ENCODE measurements at regions not wholly inside any gene's neighbourhood (a gene's known extent, or its start where the extent isn't known, plus 50 kb on each side); places are given as distances from the start of the nearest gene placed in this dataset.
"Not testable (repeated sequence)": the region's sequence is repeated elsewhere in the genome, so short reads cannot be mapped to it uniquely, and the experiment has no call there.

DNA sequence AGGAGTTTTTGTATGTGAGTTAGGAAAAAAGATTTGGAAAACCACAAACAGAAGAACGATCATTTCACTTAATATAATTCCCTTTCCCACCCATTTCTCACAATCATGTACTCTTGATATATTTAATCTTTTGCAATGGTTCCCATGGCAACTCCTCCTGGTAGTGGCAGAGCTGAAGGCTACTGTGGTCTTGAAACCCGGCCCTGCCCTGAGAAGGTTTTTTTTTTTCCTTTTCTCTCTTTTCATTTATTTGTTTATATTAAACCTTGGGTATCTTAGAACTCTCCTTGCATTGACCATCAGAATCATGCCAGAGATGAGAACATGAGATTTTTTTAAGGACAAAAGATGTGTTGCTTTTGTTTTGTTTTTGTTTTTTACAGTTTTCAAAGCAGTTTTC, 566.1 kb upstream of the NRP1 start:
- DNase-seq (ENCODE audit: low read depth, low spot score): no peak

DNA sequence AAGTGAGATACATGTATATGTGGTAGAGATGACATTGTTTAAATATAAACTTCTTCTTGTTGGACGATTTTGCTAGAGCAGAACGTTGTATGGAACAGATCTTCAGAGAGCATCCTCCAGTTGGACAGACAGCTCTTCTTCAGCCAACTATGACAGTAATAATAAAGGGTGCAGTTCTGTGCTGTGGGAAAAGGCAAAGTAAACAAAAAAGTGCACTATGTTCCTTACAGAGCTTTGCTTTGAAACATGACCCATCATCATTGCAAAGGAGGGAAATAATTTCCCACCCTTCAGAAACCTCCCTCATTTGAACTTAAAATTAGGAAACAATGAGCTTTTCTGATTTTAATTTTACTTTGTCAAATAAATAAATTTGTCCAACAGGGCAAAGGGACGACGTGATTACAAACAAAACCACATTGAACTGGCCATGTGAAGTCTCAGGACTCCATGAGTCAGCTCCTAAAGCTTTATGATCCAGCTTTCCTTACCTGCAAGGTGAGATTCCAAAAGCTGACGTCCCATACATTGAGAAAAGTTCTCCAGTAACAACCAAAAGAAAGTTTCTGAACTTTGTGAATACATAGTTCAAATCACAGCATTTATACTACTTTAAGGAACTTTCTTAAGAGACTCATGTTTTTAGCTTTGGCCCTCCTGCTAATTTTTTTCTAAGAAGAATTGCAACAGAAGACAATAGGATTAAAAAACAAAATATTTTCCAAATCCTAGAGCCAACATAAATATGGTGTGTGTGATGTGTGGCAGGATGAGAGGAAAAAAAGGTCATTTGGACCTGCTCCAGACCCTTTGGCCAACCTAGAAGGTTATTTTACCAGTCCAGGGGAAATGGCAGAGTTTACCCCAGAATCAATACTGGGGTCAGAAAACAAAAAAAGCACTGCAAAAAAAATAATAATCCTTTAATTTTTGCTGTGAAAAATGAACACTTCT, 565.4 kb upstream of the NRP1 start:
- DNase-seq (ENCODE audit: low read depth, low spot score): no peak

DNA sequence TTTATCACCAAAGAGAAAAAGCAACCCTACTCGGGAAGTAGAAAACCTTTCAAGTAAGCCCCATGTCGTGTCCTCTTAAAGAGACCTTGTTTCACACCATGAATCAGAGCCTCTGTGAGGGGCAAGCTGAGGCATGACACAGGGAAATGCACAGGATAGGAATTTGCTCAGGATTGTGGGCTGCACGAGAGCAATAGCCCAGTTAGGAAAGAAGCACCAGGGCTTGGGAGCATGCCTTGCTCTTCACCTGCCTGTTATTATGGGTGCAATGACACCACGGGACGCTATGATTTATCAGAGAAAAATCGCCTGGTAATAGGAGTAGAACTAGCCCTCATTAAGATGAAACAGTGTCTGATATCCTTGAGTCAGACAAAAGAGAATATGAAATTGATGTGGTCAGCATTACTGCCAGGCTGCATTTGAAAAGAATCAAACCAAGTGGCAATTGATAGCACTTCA, 562.9 kb upstream of the NRP1 start:
- DNase-seq (ENCODE audit: low read depth, low spot score): no peak

DNA sequence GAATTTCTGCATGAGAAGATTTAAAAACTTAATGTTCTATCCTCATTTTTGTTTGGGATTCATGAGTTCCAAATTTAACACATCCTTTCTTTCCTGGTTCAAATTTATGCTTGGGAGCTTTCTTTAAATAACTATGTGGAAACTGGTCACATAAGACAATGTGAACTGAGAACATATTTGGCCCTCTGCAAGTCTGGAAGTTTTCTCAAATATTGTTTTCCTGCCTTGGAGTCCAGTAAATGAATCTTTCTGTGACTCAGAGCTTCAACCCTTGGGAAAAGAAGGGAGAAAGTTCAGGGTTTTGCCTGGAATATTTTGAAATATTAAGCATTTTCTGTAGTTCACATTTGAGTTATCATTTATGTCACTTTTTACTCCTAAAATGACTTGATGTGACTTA, 559.0 kb upstream of the NRP1 start:
- DNase-seq (ENCODE audit: low read depth, low spot score): no peak

DNA sequence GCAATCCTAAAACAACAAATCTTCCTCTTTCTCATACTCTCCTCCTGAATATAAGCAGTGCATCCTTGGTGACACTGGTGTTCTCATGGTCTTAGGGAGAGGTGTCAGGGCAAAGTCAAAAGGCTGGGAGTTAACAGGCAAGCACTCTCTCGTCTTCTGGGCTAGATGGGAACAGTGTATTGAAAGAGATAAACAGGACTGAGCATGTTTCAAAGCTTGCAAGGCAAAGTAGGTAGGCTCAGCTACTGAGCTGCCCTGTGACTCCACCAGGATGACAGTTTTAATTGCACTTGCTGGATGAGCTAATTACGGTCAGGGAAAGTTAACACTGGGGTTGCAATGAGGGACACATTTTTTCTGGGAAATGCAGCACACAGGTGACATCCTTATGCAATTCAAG, 554.9 kb upstream of the NRP1 start:
- DNase-seq (ENCODE audit: low read depth, low spot score): no peak

DNA sequence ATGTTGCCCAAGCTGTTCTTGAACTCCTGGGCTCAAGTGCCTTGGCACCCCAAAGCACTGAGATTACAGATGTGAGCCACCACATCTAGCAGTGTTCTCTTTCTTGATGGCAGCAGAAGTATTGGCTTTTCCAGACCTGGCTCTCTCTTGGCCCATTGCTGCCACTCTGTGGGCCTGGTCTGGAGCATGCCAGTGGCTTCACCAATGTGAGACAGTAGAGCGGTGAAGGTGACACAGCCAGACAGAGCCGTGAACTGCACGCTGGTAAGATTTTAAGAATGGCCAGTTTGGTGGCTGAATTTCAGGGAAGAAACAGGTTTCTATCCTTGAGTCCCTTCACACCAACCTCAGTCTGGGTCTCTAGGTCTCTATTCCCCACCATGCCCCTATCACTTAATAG, 552.7 kb upstream of the NRP1 start:
- no peak for DNase-seq (ENCODE audit: low read depth, low spot score)

DNA sequence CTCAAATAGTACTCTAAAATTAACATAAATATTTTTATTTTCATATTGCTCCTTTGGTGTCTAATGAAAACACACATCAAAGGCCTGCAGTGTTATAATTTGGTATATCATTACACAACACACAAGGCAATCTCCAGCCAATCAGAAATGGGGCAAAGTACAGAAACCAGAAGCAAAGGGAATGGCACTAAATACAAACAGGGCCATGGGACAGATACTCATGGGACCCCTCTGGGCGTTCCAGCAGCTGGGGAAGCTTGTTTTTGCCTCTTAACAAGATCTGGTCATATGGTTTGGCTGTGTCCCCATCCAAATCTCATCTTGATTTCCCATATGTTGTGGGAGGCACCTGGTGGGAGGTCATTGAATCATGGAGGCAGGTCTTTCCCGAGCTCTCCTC, 551.8 kb upstream of the NRP1 start:
- DNase-seq (ENCODE audit: low read depth, low spot score): no peak

DNA sequence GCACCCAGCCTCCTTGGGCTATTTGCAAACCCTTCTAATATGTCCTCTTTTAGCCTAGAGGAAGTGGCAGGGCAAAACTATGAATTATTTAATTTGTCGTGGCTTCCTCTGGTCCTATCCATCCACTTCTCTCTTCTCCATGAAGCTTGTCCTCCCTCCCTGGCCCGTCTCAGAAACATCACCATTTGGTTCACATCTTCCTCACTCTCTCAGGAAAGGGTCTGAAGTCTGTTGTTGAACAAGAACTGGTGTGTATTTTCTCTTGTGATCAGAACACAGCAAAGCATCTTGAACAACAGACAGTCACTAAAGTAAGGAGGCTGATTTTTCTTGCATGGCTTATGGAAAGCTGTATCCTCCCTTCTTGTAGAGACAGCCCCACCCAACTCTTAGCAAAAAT, 550.1 kb upstream of the NRP1 start:
- no peak for DNase-seq (ENCODE audit: low read depth, low spot score)

DNA sequence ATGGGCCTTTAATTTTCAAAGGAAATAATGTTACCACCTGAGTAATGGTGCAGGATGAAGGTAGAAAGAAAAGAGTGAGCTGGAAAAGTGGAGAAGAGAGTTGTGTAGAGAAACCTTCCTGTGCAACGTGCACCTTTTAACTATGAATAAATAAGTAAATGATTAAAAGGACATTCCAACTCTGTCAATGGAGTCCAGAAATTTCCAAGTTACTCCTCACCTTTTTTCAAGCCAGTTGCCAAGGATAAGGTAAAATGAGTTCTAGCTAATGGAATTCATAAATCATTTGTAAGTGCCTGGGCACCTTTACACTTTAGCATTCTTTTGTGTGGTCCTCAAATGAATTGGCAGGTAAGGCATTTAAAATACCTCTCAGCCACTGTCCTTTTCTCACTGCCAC, 549.4 kb upstream of the NRP1 start:
- DNase-seq (ENCODE audit: low read depth, low spot score): no peak

DNA sequence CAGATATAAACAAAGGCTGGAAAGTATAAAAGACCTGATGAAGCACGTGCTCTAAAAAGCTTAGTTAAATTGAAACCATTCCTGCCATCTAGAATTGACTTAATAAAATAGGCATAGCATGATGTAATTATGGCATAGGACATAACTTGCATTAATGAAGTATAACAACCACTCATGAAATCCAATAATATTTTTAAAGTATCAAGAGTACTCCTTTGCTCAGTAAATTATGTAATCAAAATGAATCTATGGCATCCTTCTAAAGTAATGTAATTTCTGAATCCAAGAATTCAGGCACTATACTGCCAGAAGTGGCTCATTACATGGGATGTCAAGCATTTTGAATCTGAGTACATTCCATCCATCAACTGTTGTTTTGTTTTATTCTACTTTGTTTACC, 548.5 kb upstream of the NRP1 start:
- no peak for DNase-seq (ENCODE audit: low read depth, low spot score)

DNA sequence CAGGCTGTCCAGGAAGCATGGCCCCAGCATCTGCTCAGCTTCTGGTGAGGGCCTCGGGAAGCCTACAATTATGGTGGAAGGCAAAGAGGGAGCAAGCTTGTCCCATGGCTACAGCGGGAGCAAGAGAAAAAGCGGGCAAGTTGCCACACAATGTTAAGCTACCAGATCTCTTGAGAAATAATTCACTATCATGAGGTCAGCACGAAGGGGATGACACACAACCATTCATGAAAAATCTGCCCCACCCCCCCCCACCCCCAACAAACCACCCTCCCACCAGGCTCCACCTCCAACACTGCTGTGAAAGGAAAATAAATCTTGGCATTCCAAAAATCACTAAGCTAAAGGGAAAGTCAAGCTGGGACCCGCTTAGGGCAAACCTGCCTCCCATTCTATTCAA, 545.8 kb upstream of the NRP1 start:
- no peak for DNase-seq (ENCODE audit: low read depth, low spot score)

DNA sequence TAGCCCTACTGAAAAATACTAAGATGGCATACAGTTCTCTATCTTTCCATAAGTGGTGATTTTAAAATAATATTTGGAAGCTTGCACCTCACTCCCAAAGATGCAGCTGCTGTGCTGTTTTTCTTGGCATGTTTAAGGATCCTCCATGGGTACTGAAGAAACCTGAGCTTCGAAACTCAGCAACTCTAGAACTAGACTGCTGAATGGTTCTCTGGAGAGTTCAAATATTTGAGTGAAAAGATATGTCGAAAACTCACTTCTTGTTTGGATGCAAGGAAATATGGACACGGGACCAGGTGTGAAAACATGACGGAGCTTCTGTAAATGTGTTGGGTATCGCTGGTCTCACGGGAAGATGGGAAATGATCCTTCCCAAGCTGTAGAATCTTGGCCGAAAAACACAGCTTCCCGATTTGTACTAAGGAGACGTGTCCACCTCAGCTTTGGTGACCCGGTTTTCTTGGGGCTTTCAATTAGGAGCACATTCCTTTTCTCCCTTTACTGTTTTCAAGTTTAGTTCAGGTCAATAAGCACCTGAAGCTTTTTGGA, 543.8 kb upstream of the NRP1 start:
- DNase-seq (ENCODE audit: low read depth, low spot score): no peak

DNA sequence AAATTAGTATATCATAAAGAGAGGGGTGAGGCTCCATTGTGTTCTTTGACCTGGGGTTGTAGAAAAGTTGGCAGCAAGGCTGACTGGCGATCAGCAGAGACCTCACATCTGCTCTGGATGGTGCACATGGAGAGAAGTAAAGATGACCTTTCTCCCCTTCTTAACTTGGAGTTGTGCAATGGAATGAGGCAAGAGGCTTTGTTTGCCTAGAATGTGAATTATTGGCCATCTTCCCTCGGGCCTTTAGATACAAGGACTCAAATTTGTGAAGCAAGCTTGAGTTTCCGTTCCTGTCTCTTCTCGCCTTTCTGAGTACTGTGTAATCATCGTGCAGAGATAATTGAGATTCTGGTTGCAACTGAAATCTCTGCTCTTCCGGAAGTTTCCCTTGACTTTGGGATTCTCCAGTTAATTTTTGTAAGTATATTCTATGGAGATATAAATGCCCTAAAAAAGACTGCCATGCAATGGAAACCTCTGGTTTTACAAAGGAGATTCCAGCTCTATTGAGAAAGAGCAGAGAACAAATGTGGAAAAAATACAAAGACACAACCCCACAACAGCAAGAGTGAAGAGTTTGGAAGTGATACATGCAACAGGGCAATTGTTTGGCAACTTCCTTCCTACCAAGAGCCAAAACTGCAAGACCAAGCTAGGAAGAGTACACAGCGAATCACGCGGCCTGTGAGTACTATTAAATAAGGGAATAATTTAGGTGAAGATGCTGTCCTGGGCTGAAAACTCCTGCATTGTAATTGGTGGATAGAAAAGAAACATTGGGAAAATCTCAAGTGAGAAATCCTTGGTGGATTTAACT, 542.3 kb upstream of the NRP1 start:
- no peak for DNase-seq (ENCODE audit: low read depth, low spot score)

DNA sequence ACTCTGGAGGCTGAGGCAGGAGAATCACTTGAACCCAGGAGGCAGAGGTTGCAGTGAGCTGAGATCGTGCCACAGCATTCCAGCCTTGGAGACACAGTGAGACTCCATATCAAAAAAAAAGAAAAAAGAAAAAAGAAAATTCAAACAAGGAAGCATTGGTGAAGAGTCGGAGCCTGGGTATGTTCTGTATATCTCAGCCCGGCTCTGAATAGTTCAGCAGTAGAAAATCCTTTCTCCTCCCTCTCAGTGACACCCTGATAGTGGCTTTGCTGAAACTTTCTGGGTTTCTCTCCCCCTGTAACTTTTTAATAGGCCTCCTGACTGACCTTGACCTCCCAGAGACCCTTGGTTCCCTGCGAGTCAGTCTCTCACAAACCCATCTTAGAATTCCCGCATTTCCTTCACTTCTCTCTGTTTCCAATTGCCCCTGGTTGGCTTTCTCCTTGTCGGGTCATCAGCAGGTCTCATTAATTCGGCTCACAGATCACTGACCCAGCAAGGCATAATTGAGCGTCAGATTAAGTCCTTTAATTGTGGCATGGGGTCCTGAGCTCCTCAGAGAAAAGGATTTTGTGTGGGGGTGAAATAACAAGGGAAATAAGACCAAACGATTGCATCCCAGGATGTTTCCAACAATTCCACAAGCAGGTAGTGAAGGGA, 541.6 kb upstream of the NRP1 start:
- DNase-seq (ENCODE audit: low read depth, low spot score): no peak

DNA sequence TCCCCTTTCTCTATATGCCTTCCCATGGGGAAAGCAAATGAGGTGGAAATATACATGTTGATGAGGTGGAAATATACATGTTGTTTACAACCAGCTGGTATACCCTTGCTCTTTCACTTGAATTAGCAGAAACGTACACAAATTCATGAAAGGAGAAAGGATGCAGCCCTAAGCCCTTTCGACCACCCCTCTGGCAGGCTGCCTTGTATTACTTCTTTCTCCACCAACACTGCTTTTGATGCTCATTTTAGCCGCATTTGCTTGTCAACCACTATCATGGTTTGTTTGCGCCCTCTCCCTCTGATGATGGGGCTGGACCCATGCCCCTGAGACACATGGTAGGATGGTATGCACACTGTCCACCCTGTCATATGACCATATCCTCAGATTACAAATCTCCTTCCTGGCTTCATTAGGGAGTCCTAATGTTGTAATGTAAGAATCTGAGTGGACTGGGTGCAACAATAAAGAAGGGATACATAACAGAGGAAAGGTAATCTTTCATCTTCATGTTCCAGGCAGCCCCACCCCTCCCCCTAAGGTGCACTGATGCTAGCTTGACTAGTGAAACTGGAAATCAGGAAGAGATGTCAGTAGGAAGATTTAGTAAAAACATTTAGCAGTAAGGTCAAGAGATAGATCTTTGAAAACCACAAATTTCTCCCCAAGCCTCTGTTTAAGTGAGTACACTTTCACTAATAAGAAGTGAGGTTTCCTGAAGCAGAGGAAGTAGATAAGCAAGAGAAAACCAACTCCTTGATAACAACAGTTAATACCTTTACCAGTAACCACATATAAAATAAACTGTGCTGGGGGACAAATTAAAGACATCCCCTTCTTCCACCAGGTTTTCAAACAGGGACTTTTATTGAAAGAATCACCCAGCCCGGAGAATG, 536.8 kb upstream of the NRP1 start:
- DNase-seq (ENCODE audit: low read depth, low spot score): no peak

DNA sequence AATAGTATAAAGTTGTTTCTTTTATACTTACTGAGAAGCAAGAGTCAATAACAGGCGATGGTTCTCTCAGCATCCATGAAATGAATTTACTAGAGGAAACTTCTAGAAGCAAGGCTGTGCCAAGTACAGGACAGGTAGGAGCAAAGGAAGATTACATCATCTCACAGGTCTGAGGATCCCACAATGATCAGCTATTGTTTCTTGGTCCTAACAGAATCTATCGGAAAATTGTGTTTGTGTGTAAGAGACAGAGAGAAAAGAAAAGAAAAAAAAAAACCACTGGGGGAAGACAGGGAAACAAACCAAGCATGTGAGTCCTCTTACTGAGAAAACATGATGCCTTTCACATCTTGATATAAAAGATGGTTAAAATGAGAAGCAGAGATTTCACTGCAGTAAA, 535.0 kb upstream of the NRP1 start:
- no peak for DNase-seq (ENCODE audit: low read depth, low spot score)

DNA sequence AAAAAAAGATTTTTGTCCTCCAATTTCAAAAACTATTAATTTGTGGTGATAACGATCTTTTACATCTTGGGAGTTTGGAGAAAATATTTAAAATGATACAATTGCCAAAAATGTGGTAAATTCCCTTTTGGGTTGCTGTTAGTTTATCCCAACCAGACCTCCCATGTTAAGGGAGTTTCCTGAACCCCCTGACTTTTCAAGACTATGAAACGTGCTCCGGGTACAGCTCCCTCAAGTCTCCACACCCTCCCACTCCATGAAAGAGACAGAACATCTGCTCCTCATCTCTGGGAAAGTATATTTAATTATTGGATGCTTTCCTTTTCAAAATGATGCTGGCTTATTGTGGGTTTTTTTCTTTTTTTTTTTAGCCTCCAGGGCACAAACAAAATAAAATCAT, 534.6 kb upstream of the NRP1 start:
- no peak for DNase-seq (ENCODE audit: low read depth, low spot score)

DNA sequence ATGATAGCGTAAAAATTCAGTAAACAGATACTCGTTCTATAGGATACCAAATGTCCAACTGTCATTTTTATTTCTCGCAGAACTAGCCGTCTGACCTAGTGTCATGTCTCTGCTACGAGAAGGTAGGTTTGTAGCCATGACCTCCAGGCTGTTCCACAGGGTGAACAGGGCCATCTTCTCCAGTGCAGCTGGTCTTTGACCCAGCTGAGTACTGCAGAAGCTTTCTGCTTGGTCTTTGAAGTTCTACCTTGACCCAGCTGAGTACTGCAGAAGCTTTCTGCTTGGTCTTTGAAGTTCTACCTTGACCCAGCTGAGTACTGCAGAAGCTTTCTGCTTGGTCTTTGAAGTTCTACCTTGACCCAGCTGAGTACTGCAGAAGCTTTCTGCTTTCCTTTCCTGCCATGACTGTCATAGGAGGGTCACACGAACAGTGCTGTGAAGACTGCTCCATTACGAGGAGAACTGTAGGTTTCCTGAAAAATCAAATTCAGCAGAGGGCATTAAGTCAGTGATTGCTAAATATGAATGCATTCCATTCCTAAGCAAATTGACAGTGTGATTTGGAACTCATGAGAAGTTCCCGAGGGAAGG, 532.8 kb upstream of the NRP1 start:
- not testable (repeated sequence) for DNase-seq (ENCODE audit: low read depth, low spot score)

DNA sequence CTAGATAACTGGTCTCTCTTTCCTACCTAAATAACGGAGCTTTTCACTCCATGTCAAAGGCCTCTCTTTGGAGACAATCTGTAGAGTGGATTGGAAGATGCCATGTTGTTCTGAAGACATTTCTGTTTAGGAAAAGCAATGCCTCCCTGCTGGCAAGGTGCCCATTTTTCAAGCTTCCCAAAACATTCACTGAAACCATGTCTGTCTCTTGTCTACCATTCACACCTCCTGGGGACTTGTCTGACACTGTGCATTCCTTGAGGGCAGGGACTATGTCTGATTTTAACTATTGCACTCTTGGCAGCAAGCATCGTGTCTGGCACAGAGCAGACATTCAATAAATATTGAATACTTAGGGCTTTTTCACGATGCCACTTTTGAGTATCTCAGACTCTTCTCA, 528.9 kb upstream of the NRP1 start:
- no peak for DNase-seq (ENCODE audit: low read depth, low spot score)

DNA sequence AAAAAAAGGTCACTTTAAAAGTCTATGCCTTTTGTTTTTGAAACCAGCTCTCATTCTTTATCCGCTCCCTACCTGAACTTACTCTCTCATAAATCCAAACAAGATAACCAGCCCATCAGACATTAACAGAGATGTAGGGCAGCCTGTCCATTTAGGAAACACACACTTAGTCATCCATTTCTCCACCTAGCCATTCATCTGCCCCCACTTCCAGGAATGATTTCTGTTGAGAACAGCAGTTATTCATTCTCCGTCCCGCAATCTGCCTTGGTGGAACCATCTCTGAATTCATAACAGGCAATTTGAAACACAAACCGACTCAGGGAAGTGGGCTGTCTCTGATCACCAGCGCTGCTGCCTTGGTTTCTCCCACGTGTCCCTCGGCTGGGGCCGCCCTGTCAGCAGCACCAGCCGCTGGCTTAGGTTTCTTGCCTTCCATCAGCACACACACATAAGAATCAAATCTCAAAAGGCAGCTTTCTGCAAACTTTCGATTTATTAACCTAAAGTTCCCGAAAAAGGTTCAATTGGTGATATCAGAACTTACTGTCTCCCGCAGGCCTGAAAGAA, 528.2 kb upstream of the NRP1 start:
- DNase-seq (ENCODE audit: low read depth, low spot score): no peak

Measured in ELF-1 (cell line).